Panc1 (cell line): ENCODE measurements at regions not wholly inside any gene's neighbourhood (a gene's known extent, or its start where the extent isn't known, plus 50 kb on each side); places are given as distances from the start of the nearest gene placed in this dataset.

Experiments used
- ATAC-seq: fragments of 200-7000 bp; cut with Tn5 transposase; 2 replicates; pipeline ENCODE4 v1.9.1; 2020; ENCODE audit warnings: mild to moderate bottlenecking, moderate library complexity
- BruUV-seq: library from RNA; stranded (reverse); fragments of 400-500 nt; replicated peaks from 2 replicates; lab custom pipeline; 2021; lab: Mats Ljungman, UMichigan
- CTCF ChIA-PET: fragments of 300-600 bp; sonication (Branson Sonifier 250); formaldehyde crosslinking; loops from one replicate; lab custom pipeline; 2022; ENCODE audit warnings: antibody characterized with exemption; lab: Charles Lee
- POLR2A ChIA-PET: fragments of 300-600 bp; sonication (Branson Sonifier 250); formaldehyde crosslinking; loops from one replicate; lab custom pipeline; 2022; ENCODE audit warnings: antibody characterized with exemption; lab: Charles Lee
- DNase-seq: peaks from one replicate; pipeline ENCODE4 v3.0.0-alpha.2; 2010; ENCODE audit warnings: low read depth, low spot score
- H3K27ac ChIP-seq: 2 replicates; pipeline ENCODE4 v1.5.1; 2011; ENCODE audit warnings: mild to moderate bottlenecking, low read length, inconsistent platforms
- H3K27me3 ChIP-seq: fragments of 200-500 bp; sonication (Bioruptor generic); 2 replicates; pipeline ENCODE4 v1.6.0; 2014; ENCODE audit warnings: low read length, inconsistent platforms; ENCODE audit not compliant: control insufficient read depth, insufficient read depth
- H3K36me3 ChIP-seq: fragments of 200-500 bp; sonication (Bioruptor generic); 2 replicates; pipeline ENCODE4 v1.5.1; 2014; ENCODE audit warnings: inconsistent platforms, mild to moderate bottlenecking, low read length, moderate library complexity; ENCODE audit not compliant: control insufficient read depth, insufficient read depth
- H3K4me1 ChIP-seq: 2 replicates; pipeline ENCODE4 v1.5.1; 2011; ENCODE audit warnings: inconsistent platforms, mild to moderate bottlenecking, low read length, moderate library complexity; ENCODE audit not compliant: control insufficient read depth, insufficient read depth
- H3K4me3 ChIP-seq, 2 experiments: 2 replicates each; pipeline ENCODE4 v1.5.1; 2011 to 2012; ENCODE audit warnings: low read depth in 2 of 2, low read length in 2 of 2, mild to moderate bottlenecking in 2 of 2, inconsistent platforms in 1 of 2, moderate library complexity in 1 of 2
- H3K9me3 ChIP-seq: fragments of 200-500 bp; sonication (Bioruptor generic); 2 replicates; pipeline ENCODE4 v1.5.1; 2014; ENCODE audit warnings: low read depth, mild to moderate bottlenecking, inconsistent platforms, low read length, moderate library complexity; ENCODE audit not compliant: control insufficient read depth, insufficient read depth
- POLR2AphosphoS5 ChIP-seq: IDR thresholded peaks from 2 replicates; pipeline ENCODE4 v1.6.1; 2012; ENCODE audit warnings: mild to moderate bottlenecking, low read depth, low read length, moderate library complexity
- SIN3A ChIP-seq: IDR thresholded peaks from 2 replicates; pipeline ENCODE4 v1.6.1; 2012; ENCODE audit warnings: low read depth, mild to moderate bottlenecking, low read length, moderate library complexity, borderline replicate concordance; ENCODE audit not compliant: insufficient read depth
- TCF7L2 ChIP-seq: IDR thresholded peaks from 2 replicates; pipeline ENCODE4 v1.6.1; 2011; ENCODE audit warnings: mild to moderate bottlenecking, low read depth, low read length, inconsistent platforms
- in situ Hi-C: cut with HindIII; loops from 2 replicates; pipeline ENCODE4 v1.10.0; 2016; ENCODE audit warnings: low sequenced_read_pairs, low pct_unique_long_range_greater_than_20kb
- intact Hi-C: fragments of 100-400 bp; cut with micrococcal nuclease; formaldehyde crosslinking; loops from one replicate; pipeline ENCODE4 v1.10.0; 2022; ENCODE audit not compliant: unreplicated experiment
- TF ChIP-seq, protein P1 (sequence below): fragments of 450-650 bp; IDR thresholded peaks from 2 replicates; pipeline ENCODE4 v1.5.1; 2017; ENCODE audit warnings: mild to moderate bottlenecking
- TF ChIP-seq, protein P2 (sequence below), 2 experiments: IDR thresholded peaks; 2 replicates each; pipeline ENCODE4 v1.6.1; 2011 to 2012; ENCODE audit warnings: low read depth in 2 of 2, control low read depth in 1 of 2, low read length in 1 of 2, mild to moderate bottlenecking in 1 of 2, moderate library complexity in 1 of 2; ENCODE audit not compliant: insufficient read depth in 1 of 2

- Histone ChIP-seq H3K27me3 (no peaks in the 10 kb centered on the region), H3K27ac (no peak overlapping the region), H3K4me3 (no peak overlapping the region), H3K4me1 (no peaks in the 10 kb centered on the region), H3K36me3 (no peaks in the 10 kb centered on the region), H3K9me3 (no peaks in the 10 kb centered on the region)
- no peak for TF ChIP-seq POLR2AphosphoS5
- TF ChIP-seq TCF7L2 = no peak
- no peak for TF ChIP-seq SIN3A
- TF ChIP-seq, protein P1, sequence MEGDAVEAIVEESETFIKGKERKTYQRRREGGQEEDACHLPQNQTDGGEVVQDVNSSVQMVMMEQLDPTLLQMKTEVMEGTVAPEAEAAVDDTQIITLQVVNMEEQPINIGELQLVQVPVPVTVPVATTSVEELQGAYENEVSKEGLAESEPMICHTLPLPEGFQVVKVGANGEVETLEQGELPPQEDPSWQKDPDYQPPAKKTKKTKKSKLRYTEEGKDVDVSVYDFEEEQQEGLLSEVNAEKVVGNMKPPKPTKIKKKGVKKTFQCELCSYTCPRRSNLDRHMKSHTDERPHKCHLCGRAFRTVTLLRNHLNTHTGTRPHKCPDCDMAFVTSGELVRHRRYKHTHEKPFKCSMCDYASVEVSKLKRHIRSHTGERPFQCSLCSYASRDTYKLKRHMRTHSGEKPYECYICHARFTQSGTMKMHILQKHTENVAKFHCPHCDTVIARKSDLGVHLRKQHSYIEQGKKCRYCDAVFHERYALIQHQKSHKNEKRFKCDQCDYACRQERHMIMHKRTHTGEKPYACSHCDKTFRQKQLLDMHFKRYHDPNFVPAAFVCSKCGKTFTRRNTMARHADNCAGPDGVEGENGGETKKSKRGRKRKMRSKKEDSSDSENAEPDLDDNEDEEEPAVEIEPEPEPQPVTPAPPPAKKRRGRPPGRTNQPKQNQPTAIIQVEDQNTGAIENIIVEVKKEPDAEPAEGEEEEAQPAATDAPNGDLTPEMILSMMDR = no peak
- TF ChIP-seq, protein P2, sequence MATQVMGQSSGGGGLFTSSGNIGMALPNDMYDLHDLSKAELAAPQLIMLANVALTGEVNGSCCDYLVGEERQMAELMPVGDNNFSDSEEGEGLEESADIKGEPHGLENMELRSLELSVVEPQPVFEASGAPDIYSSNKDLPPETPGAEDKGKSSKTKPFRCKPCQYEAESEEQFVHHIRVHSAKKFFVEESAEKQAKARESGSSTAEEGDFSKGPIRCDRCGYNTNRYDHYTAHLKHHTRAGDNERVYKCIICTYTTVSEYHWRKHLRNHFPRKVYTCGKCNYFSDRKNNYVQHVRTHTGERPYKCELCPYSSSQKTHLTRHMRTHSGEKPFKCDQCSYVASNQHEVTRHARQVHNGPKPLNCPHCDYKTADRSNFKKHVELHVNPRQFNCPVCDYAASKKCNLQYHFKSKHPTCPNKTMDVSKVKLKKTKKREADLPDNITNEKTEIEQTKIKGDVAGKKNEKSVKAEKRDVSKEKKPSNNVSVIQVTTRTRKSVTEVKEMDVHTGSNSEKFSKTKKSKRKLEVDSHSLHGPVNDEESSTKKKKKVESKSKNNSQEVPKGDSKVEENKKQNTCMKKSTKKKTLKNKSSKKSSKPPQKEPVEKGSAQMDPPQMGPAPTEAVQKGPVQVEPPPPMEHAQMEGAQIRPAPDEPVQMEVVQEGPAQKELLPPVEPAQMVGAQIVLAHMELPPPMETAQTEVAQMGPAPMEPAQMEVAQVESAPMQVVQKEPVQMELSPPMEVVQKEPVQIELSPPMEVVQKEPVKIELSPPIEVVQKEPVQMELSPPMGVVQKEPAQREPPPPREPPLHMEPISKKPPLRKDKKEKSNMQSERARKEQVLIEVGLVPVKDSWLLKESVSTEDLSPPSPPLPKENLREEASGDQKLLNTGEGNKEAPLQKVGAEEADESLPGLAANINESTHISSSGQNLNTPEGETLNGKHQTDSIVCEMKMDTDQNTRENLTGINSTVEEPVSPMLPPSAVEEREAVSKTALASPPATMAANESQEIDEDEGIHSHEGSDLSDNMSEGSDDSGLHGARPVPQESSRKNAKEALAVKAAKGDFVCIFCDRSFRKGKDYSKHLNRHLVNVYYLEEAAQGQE (IDR thresholded peaks at IDR 0.05; ENCODE audit: insufficient read depth in 1 of 2, low read depth in 2 of 2, low read length in 1 of 2) = no peak
- ChIA-PET POLR2A (no interaction called here), CTCF (no interaction called here)
- in situ Hi-C loops = no loop called here
- DNase-seq (no peak), ATAC-seq (no peak)
- no TSS peak for BruUV-seq
- intact Hi-C loops = no loop called here
Observed at GRCh38 chr13:58963321-58963720, 1200.4 kb downstream of the DIAPH3 start.

DNA sequence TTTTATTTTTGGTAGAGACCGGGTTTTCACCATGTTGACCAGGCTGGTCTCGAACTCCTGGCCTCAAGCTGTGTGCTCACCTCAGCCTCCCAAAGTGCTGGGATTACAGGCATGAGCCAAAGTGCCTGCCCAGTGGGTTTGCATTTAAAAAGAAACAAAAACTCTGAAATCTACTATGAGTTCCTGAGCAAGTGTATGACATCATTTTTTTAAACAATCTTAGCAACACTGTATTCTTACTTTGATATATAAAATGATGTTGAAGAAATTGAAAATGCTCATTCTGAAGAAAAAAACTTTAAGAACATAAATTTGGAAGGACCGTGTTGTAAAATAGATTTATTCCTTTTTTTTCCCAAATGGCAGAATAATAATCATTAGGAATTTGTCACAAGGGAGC is 1199.7 kb downstream of the DIAPH3 start:
- no peak overlapping the region for H3K4me3 ChIP-seq
- ChIA-PET POLR2A (no interaction called here), CTCF (no interaction called here)
- no peak overlapping the region for H3K27ac ChIP-seq
- DNase-seq (no peak), ATAC-seq (no peak)
- H3K27me3 ChIP-seq = no peaks in the 10 kb centered on the region
- BruUV-seq = no TSS peak
- intact Hi-C loops (no loop called here), in situ Hi-C loops (no loop called here)
- H3K4me1 ChIP-seq = no peaks in the 10 kb centered on the region
- TF ChIP-seq TCF7L2 = no peak
- TF ChIP-seq, protein P1 = no peak
- TF ChIP-seq, protein P2 (IDR thresholded peaks at IDR 0.05; ENCODE audit: insufficient read depth in 1 of 2, low read depth in 2 of 2, low read length in 1 of 2) = no peak
- no peak for TF ChIP-seq SIN3A
- TF ChIP-seq POLR2AphosphoS5 = no peak
- H3K9me3 ChIP-seq = no peaks in the 10 kb centered on the region
- no peaks in the 10 kb centered on the region for H3K36me3 ChIP-seq
